NT2/D1 (cell line): ENCODE measurements at regions not wholly inside any gene's neighbourhood (a gene's known extent, or its start where the extent isn't known, plus 50 kb on each side); places are given as distances from the start of the nearest gene placed in this dataset.

Source experiments
- SUZ12 ChIP-seq: IDR thresholded peaks from 2 replicates; pipeline ENCODE4 v1.6.1; 2011; ENCODE audit not compliant: insufficient read length, insufficient read depth; ENCODE audit errors: extremely low read depth
- YY1 ChIP-seq: IDR thresholded peaks from 2 replicates; pipeline ENCODE4 v1.6.1; 2011; ENCODE audit not compliant: insufficient read length, insufficient read depth
- ZNF274 ChIP-seq: IDR thresholded peaks from 2 replicates; pipeline ENCODE4 v1.6.1; 2011; ENCODE audit warnings: mild to moderate bottlenecking, low read depth, low read length

- no peak for TF ChIP-seq SUZ12
- no peak for TF ChIP-seq ZNF274
- no peak for TF ChIP-seq YY1
Observed at GRCh38 chr20:43843965-43844660, 70.5 kb upstream of the TOX2 start.
